Glomerular visceral epithelial cell (primary cell): ENCODE measurements at regions not wholly inside any gene's neighbourhood (a gene's known extent, or its start where the extent isn't known, plus 50 kb on each side); places are given as distances from the start of the nearest gene placed in this dataset.
"Not testable (repeated sequence)": the region's sequence is repeated elsewhere in the genome, so short reads cannot be mapped to it uniquely, and the experiment has no call there.

Source experiments
- DNase-seq: peaks from one replicate; pipeline ENCODE4 v3.0.0-alpha.2; 2016; ENCODE audit errors: extremely low spot score

GRCh38 chr20:1810926-1811620 is 84.1 kb upstream of the SIRPA start:
- DNase-seq = peak; percentile 59

GRCh38 chr20:1810572-1810925 is 84.7 kb upstream of the SIRPA start:
- no peak for DNase-seq

DNA sequence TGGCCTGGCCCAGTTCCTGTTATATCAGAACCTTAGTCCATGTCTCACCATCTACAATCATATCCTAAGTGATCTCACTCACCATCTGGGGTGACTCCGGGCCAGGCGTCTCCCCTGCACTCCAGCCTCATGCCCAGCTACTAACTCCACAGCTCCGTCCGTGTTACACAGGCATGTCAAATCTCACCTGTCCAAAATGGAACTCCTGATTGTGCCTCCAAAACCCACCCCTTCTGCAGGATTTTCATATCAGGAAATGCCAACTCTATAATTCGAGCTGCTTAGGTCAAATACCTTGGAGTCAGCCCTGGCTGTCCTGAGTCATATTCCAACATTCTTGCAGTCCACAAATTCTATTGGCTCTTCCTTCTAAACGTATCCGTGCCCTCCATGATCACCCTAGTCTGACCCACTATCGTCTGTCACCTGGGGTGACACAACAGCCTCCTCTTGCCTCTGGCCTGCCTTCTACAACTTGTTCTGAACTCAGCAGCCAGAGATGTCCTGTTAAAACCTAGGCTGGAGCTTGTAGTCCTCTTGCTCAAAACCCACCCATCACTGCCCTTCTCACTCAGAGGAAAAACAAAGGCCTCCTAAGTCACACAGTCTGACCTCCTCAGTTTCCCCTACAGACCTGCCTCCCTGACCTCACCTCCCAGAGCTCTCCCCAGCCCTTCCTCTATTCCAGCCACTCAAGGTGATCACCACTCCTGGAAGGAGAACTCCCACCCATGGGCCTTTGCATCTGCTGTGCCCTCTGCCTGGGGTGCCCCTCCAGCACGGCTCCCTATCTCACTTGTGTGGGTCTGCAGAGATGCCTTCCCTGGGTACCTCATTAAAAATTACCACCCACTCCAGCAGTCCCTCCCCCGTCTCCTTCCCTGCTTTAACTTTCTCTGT is 85.3 kb upstream of the SIRPA start:
- peak; percentile 90 for DNase-seq

- peak; percentile 94 for DNase-seq
Observed at GRCh38 chr20:1809131-1809572, 86.1 kb upstream of the SIRPA start.

GRCh38 chr20:1808101-1808500 is 87.1 kb upstream of the SIRPA start:
- DNase-seq = no peak

DNA sequence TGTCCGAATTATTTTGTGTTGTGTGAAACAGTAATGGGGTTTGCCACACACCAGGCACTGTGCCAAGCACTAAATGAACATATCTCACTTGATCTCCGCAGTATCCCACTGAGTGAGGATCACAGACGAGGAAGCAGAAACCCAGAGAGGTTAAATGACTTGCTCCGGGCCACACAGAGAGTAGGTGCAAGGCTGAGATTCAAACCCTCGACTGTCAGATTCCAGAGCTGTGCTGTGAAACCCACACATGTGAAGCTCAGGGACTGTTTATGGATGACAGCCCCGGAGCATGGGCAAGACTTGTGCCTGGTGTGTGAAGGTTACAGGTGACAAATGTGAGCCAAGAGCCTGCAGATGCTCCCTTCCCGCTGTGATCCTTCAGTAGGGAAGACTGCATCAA is 87.8 kb upstream of the SIRPA start:
- DNase-seq = no peak

DNA sequence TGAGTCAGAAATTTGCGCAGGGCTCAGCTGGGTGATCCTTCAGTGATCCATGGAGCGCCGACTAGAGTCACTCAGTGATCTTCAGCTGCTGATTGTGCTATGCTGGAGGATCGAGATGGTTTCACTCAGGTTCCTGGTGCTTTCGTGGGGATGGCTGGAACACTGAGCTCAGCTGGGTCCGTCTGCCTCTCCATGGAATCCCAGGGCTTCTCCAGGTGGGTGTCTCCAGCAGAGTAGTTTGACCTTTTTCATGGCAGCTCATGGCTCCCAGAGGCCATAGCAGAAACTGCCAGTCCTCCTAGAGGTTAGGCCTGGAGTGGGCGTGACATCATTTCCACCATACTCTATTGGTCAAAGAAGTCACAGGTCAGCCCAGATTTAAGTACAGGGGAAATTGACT is 88.8 kb upstream of the SIRPA start:
- DNase-seq = no peak

DNA sequence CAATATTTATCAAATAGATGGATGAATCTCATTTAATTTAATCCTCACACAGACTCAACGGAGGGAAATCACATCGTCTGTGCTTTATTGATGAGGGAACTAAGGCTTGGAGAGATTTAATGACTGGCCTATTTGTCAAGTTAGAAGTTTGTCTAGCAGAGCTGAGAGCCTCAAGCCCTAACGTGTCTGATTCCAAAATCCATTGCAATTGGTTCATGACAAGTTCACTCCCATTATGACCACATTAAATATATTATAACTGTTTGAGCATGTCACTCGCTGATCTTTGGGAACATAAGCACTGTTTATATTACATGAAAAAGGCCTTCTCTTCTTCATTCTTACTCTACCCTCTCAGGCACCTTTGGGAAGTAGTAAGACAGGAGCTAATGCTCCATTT is 89.4 kb upstream of the SIRPA start:
- DNase-seq = no peak

GRCh38 chr20:1805161-1805581 is 90.0 kb upstream of the SIRPA start:
- DNase-seq = peak; percentile 48

DNA sequence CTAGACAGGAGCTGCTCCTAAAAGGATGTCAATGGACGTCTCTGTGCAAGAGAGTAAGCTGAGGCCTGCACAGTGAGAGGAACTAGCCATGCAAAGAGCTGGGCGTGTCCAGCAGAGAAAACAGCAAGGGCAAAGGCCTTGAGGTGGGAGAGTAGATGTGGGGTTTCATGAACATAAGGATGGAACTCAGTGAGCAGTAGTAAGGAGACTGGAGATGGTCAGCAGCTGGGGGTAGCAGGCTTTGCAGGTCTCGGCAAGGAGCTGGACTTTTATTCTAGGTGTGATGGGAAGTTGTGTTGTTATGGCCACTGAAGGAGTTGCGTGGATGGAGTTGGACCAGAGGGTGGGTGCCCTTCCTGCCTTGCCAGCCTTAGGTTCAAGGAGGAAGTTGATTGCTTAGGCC is 90.7 kb upstream of the SIRPA start:
- no peak for DNase-seq

- no peak for DNase-seq
Observed at GRCh38 chr20:1803932-1804501, 91.2 kb upstream of the SIRPA start.

DNA sequence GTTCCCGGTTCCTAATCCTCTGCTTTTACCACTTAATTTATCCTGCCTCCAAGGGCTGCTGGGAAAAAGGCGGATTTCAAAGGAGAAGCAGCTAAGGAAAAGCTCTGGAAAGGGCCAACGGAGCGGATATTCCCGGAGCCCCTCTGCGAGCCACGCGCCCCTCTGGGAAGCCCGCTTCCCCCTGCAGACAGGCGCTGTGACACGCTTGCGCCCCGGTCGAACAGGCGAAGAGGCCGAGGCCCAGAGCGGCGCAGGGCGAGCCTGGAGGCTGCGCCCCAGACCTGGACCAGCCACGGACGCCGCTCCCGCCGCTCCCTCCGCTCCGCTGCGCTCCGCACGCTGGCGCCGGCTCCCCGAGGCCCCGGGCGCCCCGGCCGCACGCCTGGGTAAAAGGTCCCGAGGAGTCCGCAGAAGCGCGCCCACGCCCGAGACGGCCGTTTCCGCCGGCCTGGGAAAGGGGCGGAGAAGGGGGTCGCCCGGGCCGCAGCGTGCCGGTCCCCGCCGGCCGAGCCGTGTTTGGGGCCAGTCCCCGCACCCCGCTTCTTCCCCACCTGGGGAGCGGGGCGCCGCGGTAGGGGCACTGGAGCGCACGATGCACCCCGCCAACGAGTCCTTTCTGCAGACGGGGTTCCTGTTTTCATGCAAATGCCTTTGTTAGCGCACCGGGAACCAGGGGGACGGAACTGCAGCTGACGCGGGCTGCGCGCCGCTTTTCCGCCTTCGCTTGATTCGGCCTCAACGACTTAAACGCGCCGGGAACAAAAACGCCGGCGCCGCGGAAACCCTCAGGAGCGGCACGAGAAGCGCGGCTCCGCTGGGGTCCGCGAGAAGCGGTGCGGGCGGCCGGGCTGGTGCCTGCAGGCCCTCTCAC is 91.9 kb upstream of the SIRPA start:
- peak; percentile 67 for DNase-seq

DNA sequence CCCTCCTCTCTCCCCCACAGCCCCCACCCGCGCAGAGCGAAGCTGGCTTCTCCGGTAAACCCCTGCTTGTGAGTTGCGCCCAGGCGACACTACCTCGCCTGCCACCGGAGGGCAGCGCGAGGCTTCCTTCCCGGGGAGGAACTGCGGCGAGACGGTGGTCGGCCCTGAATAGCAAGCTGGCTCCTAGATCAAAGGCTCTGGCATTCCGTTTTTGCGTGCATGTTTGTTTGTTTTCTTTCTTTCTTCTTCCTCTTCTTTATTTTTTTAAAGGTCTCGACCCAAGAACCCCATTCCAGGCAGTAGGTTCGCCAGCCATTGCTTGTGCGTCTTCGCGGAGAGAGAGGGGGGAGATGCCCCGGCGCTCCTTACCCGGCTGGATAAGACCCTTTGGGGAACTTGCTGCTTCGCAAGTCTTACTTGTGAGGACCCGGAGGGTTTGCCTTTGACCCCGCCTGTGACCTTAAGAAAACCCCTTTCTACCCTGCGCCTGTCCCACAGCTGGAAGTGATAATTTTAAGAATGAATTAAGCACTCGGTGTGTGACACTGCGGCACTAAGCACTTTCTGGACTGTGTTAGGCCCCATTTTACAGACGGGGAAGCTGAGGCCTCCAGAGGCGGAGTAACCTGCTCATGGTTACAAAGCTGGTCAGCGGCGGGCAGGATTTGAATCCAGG is 92.7 kb upstream of the SIRPA start:
- DNase-seq = peak; percentile 80

DNA sequence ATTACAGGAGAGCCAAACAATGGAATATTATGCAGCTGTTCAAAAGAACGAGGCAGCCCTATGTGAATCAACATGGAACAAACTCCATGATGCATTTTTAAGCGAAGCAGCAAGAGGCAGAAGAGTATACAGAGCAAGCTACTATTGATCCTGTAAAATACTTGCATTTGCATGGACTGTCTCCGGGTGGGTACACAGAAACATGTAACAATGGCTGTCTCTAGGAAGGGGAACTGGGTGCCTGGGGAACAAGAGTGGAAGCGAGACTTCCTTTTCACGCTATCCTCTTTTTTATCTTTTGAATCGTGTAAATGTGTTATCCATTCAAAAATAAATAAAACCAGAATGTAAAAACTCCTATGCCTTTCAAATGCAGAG is 93.3 kb upstream of the SIRPA start:
- no peak for DNase-seq

- no peak for DNase-seq
Observed at GRCh38 chr20:1801225-1801928, 93.8 kb upstream of the SIRPA start.

GRCh38 chr20:1800777-1801176 is 94.4 kb upstream of the SIRPA start:
- no peak for DNase-seq

DNA sequence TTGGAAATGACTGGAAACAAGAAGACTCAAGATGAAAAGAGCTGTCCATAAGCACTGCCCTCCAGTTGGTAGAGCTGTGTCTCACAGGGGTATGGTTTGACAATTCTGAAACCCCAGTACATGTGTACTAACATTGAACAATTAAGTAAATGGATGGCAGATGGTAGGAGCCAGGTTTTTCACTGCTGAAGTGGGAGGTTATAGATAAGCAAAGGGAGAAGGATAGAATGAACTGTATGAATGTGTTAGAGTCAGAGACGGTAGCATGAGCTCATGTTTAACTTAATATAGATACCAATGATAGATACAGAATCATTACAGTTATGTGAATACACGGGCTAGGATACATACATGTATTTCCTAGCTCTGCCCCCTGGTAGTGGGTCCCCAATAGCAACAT is 95.0 kb upstream of the SIRPA start:
- no peak for DNase-seq

- DNase-seq = not testable (repeated sequence)
Observed at GRCh38 chr20:1799746-1800145, 95.5 kb upstream of the SIRPA start.

DNA sequence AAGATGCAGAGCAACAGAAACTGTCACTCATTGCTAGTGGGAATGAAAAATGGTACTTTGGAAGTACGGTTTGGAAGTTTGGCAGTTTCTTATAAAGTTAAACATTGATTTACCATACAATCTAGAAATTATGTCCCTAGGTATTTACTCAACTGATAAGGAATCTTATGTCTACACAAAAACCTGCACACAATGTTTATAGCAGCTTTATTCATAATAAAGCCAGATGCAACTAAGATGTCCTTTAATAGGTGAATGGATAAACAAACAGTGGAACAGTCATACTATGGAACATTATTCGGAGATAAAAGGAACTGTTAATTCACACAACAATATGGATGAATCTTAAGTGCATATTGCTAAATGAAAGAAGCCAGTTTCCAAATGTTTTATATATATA is 96.2 kb upstream of the SIRPA start:
- no peak for DNase-seq

- no peak for DNase-seq
Observed at GRCh38 chr20:1793821-1794220, 101.4 kb upstream of the SIRPA start.

DNA sequence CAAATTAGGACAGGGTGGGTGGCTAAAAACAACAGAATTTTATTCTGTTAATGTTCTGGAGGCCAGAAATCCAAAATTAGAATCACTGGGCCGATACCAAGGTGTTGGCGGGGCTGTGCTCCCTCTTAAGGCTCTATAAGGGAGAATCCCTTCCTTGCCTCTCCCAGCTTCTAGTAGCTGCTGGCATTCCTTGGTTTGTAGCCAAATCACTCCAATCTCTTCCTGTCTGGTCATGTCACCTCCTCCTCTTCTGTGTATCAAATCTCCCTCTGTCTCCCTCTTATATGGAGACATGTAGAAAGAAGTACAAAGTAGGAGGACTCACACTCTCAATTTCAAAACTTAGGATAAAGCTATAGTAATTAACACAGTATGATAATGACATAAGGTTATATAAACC is 102.9 kb upstream of the SIRPA start:
- DNase-seq = no peak
